ENCODE measurements at regions not wholly inside any gene's neighbourhood (a gene's known extent, or its start where the extent isn't known, plus 50 kb on each side); places are given as distances from the start of the nearest gene placed in this dataset.

DNA sequence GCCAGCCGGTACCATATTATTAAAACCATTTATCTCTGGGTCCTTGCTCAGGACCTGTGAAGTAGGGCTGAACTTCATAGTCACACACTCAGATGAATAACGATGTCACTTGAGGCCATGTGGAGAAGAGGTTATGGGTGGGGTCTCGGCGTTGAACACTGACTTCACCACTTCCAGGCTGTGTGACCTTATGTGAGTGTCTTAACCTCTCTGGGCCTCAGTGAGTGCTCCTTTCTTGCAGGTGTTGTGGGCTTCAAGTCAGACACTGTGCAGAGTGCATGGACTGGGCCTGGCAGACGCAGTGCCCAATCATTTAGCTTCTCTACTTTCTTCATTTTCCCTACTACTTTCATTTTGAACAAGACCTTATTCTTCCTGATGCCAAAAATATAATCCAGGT is 278.8 kb downstream of the PBX3 start:
- no peak overlapping the region for H2AFZ ChIP-seq (ENCODE audit: low read length)
- DNase-seq (ENCODE audit: insufficient read length, low spot score, missing footprints), result no peak
- H3K4me1 ChIP-seq (ENCODE audit: insufficient read depth, low read length), result no peaks in the 10 kb centered on the region
- peak overlapping the region; percentile 18 for H3K4me2 ChIP-seq (ENCODE audit: insufficient read depth, low read length)
- peaks cover 10% of the 10 kb centered on the region for H3K27me3 ChIP-seq (ENCODE audit: insufficient read depth, low read length)
- H3K9me3 ChIP-seq (ENCODE audit: low read depth, low read length), result no peaks in the 10 kb centered on the region
- no peaks in the 10 kb centered on the region for H3K79me2 ChIP-seq (ENCODE audit: insufficient read depth, low read length)
- H3K4me3 ChIP-seq (ENCODE audit: insufficient read depth, low read length), result no peak overlapping the region
- no peaks in the 10 kb centered on the region for H3K36me3 ChIP-seq (ENCODE audit: insufficient read depth, low read length)
- TF ChIP-seq CTCF (IDR thresholded peaks at IDR 0.05; ENCODE audit: extremely low read depth, low read depth, low read length), result no peak
- H3K27ac ChIP-seq (ENCODE audit: low read depth, low read length), result no peak overlapping the region
- no peaks in the 10 kb centered on the region for H4K20me1 ChIP-seq (ENCODE audit: insufficient read depth, low read length)

DNA sequence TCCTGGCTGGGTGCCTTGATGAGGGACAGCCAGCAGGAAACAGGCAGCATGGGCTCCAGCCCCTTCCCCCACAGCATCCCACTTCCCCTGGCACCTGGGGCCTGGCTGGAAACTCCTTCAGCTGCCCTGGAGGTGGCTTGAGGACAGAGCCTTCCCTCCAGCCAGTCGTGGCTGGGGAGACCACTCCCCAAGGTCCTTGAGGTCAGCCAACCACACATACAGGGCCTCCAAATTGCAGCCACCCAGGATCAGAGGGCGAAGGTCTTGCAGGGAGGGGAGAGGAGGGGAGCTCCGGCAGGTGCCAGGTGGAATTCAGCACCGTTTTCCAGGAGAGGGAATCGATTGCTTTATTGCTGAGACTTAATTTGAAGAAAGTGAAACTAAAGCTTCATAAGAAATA is 280.4 kb downstream of the PBX3 start:
- DNase-seq (ENCODE audit: insufficient read length, low spot score, missing footprints), result no peak
- H3K4me1 ChIP-seq (ENCODE audit: insufficient read depth, low read length), result no peaks in the 10 kb centered on the region
- no peaks in the 10 kb centered on the region for H3K9me3 ChIP-seq (ENCODE audit: low read depth, low read length)
- H3K27ac ChIP-seq (ENCODE audit: low read depth, low read length), result no peak overlapping the region
- peaks cover 5% of the 10 kb centered on the region for H3K27me3 ChIP-seq (ENCODE audit: insufficient read depth, low read length)
- H3K79me2 ChIP-seq (ENCODE audit: insufficient read depth, low read length), result no peaks in the 10 kb centered on the region
- no peak overlapping the region for H3K4me3 ChIP-seq (ENCODE audit: insufficient read depth, low read length)
- H3K4me2 ChIP-seq (ENCODE audit: insufficient read depth, low read length), result peak overlapping the region; percentile 30
- no peak for TF ChIP-seq CTCF (IDR thresholded peaks at IDR 0.05; ENCODE audit: extremely low read depth, low read depth, low read length)
- H4K20me1 ChIP-seq (ENCODE audit: insufficient read depth, low read length), result no peaks in the 10 kb centered on the region
- no peak overlapping the region for H2AFZ ChIP-seq (ENCODE audit: low read length)
- H3K36me3 ChIP-seq (ENCODE audit: insufficient read depth, low read length), result no peaks in the 10 kb centered on the region

- DNase-seq (ENCODE audit: insufficient read length, low spot score, missing footprints), result no peak
- H3K9me3 ChIP-seq (ENCODE audit: low read depth, low read length), result no peaks in the 10 kb centered on the region
- H3K4me3 ChIP-seq (ENCODE audit: insufficient read depth, low read length), result no peak overlapping the region
- H2AFZ ChIP-seq (ENCODE audit: low read length), result no peak overlapping the region
- no peak for TF ChIP-seq CTCF (IDR thresholded peaks at IDR 0.05; ENCODE audit: extremely low read depth, low read depth, low read length)
- no peaks in the 10 kb centered on the region for H3K36me3 ChIP-seq (ENCODE audit: insufficient read depth, low read length)
- H3K4me1 ChIP-seq (ENCODE audit: insufficient read depth, low read length), result no peaks in the 10 kb centered on the region
- no peaks in the 10 kb centered on the region for H3K79me2 ChIP-seq (ENCODE audit: insufficient read depth, low read length)
- no peaks in the 10 kb centered on the region for H4K20me1 ChIP-seq (ENCODE audit: insufficient read depth, low read length)
- H3K27ac ChIP-seq (ENCODE audit: low read depth, low read length), result no peak overlapping the region
- H3K27me3 ChIP-seq (ENCODE audit: insufficient read depth, low read length), result peaks cover 5% of the 10 kb centered on the region
- no peak overlapping the region for H3K4me2 ChIP-seq (ENCODE audit: insufficient read depth, low read length)
Observed at GRCh38 chr9:126028746-126029145, 281.6 kb downstream of the PBX3 start.

GRCh38 chr9:126030716-126031115 is 283.5 kb downstream of the PBX3 start:
- no peak for TF ChIP-seq CTCF (IDR thresholded peaks at IDR 0.05; ENCODE audit: extremely low read depth, low read depth, low read length)
- no peak overlapping the region for H3K4me3 ChIP-seq (ENCODE audit: insufficient read depth, low read length)
- peaks cover 9% of the 10 kb centered on the region for H3K27me3 ChIP-seq (ENCODE audit: insufficient read depth, low read length)
- no peaks in the 10 kb centered on the region for H3K9me3 ChIP-seq (ENCODE audit: low read depth, low read length)
- no peaks in the 10 kb centered on the region for H3K4me1 ChIP-seq (ENCODE audit: insufficient read depth, low read length)
- H2AFZ ChIP-seq (ENCODE audit: low read length), result no peak overlapping the region
- no peak overlapping the region for H3K27ac ChIP-seq (ENCODE audit: low read depth, low read length)
- DNase-seq (ENCODE audit: insufficient read length, low spot score, missing footprints), result no peak
- no peaks in the 10 kb centered on the region for H3K36me3 ChIP-seq (ENCODE audit: insufficient read depth, low read length)
- no peaks in the 10 kb centered on the region for H3K79me2 ChIP-seq (ENCODE audit: insufficient read depth, low read length)
- no peaks in the 10 kb centered on the region for H4K20me1 ChIP-seq (ENCODE audit: insufficient read depth, low read length)
- no peak overlapping the region for H3K4me2 ChIP-seq (ENCODE audit: insufficient read depth, low read length)

All from osteoblast (primary cell).